ENCODE measurements at regions not wholly inside any gene's neighbourhood (a gene's known extent, or its start where the extent isn't known, plus 50 kb on each side); places are given as distances from the start of the nearest gene placed in this dataset.

DNA sequence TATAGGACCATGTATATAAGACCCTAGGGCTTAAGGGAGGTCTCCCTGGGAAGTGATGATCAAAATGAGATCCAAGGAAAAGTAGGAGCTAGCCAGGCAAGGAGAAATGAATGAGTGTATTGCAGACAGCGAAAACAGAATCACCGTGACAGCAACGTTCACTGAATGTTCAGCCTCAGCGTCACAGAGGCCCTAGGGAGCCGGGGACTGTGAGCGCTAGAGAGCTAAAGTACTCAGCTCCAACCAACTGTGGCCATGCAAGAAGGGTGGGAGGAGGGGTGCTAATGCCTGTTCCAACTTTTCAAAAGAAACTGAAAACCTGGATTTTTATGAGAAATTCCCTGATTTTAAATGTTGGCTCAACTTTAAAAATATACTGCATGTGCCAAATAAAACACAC is 105.5 kb upstream of the CCND2 start:
- Histone ChIP-seq H3K4me3 (ENCODE audit: control extremely low read depth in 1 of 5, extremely low read depth in 1 of 5, insufficient read depth in 1 of 5, low read depth in 2 of 5, low read length in 4 of 5) (no peak overlapping the region), H3K27me3 (replicated peaks in 1 of 4; ENCODE audit: control extremely low read depth in 1 of 4, control insufficient read depth in 3 of 4, insufficient read depth in 4 of 4, low read length in 3 of 4) (no peaks in the 10 kb centered on the region), H3K4me2 (replicated peaks; ENCODE audit: low read depth, low read length, poor library complexity, severe bottlenecking) (peak overlapping the region; percentile 36), H3K79me2 (ENCODE audit: control insufficient read depth, insufficient read depth, low read length) (no peaks in the 10 kb centered on the region), H3K9ac (ENCODE audit: low read length) (no peak overlapping the region), H2AFZ (ENCODE audit: insufficient read depth, low read depth, low read length, poor library complexity, severe bottlenecking) (peak overlapping the region; percentile 14), H4K20me1 (ENCODE audit: control insufficient read depth, insufficient read depth, low read length, poor library complexity, severe bottlenecking) (no peaks in the 10 kb centered on the region), H3K4me1 (ENCODE audit: control insufficient read depth in 2 of 2, insufficient read depth in 2 of 2, low read length in 2 of 2) (peaks cover 36 to 38% of the 10 kb centered on the region in 2 donors), H3K27ac (ENCODE audit: low read length in 2 of 2) (no peak overlapping the region), H3K36me3 (replicated peaks in 1 of 2; ENCODE audit: control extremely low read depth in 1 of 2, control insufficient read depth in 1 of 2, extremely low read depth in 1 of 2, insufficient read depth in 2 of 2, low read length in 1 of 2) (no peaks in the 10 kb centered on the region), H3K9me3 (ENCODE audit: control extremely low read depth in 1 of 3, control insufficient read depth in 2 of 3, insufficient read depth in 1 of 3, low read length in 2 of 3) (no peaks in the 10 kb centered on the region)
- DNase-seq: peak; percentile 58
- TF ChIP-seq, protein P1, sequence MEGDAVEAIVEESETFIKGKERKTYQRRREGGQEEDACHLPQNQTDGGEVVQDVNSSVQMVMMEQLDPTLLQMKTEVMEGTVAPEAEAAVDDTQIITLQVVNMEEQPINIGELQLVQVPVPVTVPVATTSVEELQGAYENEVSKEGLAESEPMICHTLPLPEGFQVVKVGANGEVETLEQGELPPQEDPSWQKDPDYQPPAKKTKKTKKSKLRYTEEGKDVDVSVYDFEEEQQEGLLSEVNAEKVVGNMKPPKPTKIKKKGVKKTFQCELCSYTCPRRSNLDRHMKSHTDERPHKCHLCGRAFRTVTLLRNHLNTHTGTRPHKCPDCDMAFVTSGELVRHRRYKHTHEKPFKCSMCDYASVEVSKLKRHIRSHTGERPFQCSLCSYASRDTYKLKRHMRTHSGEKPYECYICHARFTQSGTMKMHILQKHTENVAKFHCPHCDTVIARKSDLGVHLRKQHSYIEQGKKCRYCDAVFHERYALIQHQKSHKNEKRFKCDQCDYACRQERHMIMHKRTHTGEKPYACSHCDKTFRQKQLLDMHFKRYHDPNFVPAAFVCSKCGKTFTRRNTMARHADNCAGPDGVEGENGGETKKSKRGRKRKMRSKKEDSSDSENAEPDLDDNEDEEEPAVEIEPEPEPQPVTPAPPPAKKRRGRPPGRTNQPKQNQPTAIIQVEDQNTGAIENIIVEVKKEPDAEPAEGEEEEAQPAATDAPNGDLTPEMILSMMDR (IDR thresholded peaks at IDR 0.05): no peak
- no peak for TF ChIP-seq EZH2 (IDR thresholded peaks at IDR 0.05; ENCODE audit: borderline replicate concordance, insufficient read depth, low read depth, low read length, poor library complexity, severe bottlenecking)
- CTCF ChIA-PET: interaction anchor here (1.1 to 2.0 kb wide), 2 partner anchors 14 to 108 kb away, joined by 3 to 9 read pairs; no protein-coding TSS in a partner anchor
- 2% methylated on average over 5 of the region's 6 CpGs for WGBS (ENCODE audit: insufficient coverage)
- Mint-ChIP-seq H3K4me1 (peaks cover 44% of the 10 kb centered on the region), H3K9me3 (ENCODE audit: insufficient read depth) (no peaks in the 10 kb centered on the region), H3K4me3 (peak overlapping the region; percentile 7), H3K27me3 (no peaks in the 10 kb centered on the region), H3K27ac (peak overlapping the region; percentile 32)
- POLR2A ChIA-PET: interaction anchor here (0.5 to 1.3 kb wide), 3 partner anchors 10 to 103 kb away, joined by 3 to 4 read pairs (median 3); no protein-coding TSS in a partner anchor
- peak; percentile 78 for ATAC-seq (ENCODE audit: low read depth)
- intact Hi-C loops (cut with micrococcal nuclease): loop anchor here (2.0 to 5.0 kb wide), 3 partner anchors 34 to 61 kb away; no protein-coding TSS in a partner anchor
